ENCODE measurements at regions not wholly inside any gene's neighbourhood (a gene's known extent, or its start where the extent isn't known, plus 50 kb on each side); places are given as distances from the start of the nearest gene placed in this dataset.

- intact Hi-C loops (cut with micrococcal nuclease) = no loop called here
- Histone ChIP-seq H2AFZ (ENCODE audit: low read depth, low read length) (no peak overlapping the region), H3K9me3 (replicated peaks; ENCODE audit: control insufficient read depth, insufficient read depth, low read length) (no peaks in the 10 kb centered on the region), H3K4me1 (ENCODE audit: control insufficient read depth, extremely low read depth, insufficient read depth, low read length) (no peaks in the 10 kb centered on the region), H3K9ac (replicated peaks; ENCODE audit: extremely low read depth, insufficient read depth, low read length) (no peak overlapping the region), H3K4me2 (ENCODE audit: insufficient read depth, low read length) (no peak overlapping the region), H3K9me1 (replicated peaks; ENCODE audit: control insufficient read depth, extremely low read depth, insufficient read depth, low read length) (no peaks in the 10 kb centered on the region), H4K20me1 (replicated peaks; ENCODE audit: control insufficient read depth, extremely low read depth, insufficient read depth, low read length) (no peaks in the 10 kb centered on the region), H3K4me3 (replicated peaks in 1 of 3; ENCODE audit: insufficient read depth in 1 of 3, low read depth in 1 of 3, low read length in 3 of 3) (no peak overlapping the region), H3K79me2 (ENCODE audit: control insufficient read depth, insufficient read depth, low read length) (no peaks in the 10 kb centered on the region), H3K27me3 (ENCODE audit: control insufficient read depth in 2 of 2, insufficient read depth in 2 of 2, low read length in 2 of 2) (peaks cover 0 to 4% of the 10 kb centered on the region in 2 experiments), H3K36me3 (ENCODE audit: control insufficient read depth in 2 of 2, extremely low read depth in 1 of 2, insufficient read depth in 2 of 2, low read length in 2 of 2) (no peaks in the 10 kb centered on the region), H3K27ac (ENCODE audit: insufficient read depth, low read depth, low read length) (no peak overlapping the region)
- DNase-seq (ENCODE audit: low read depth, low spot score) = no peak
- CTCF ChIA-PET = interaction anchor here (1.1 kb wide), 1 partner anchor 10 kb away, joined by 4 read pairs; no protein-coding TSS in a partner anchor
- no peak for FAIRE-seq
- dilution Hi-C loops (cut with MboI; ENCODE audit: extremely low pct_ligation_motif_present, low sequenced_read_pairs) = no loop called here
- no TSS peak for BruUV-seq (replicated peaks)
- TF ChIP-seq CTCF (IDR thresholded peaks at IDR 0.05; ENCODE audit: extremely low read depth in 1 of 2, insufficient read depth in 1 of 2, low read depth in 1 of 2, low read length in 2 of 2) (no peak), GATA2 (IDR thresholded peaks at IDR 0.05; ENCODE audit: insufficient read depth, insufficient read length, low read depth, low read length) (no peak), EZH2 (IDR thresholded peaks at IDR 0.05; ENCODE audit: borderline replicate concordance, low read depth, low read length, severe bottlenecking) (no peak), FOS (IDR thresholded peaks at IDR 0.05; ENCODE audit: borderline replicate concordance, insufficient read depth, low read length) (no peak), POLR2AphosphoS5 (IDR thresholded peaks at IDR 0.05; ENCODE audit: insufficient read depth, low read depth, low read length) (no peak), MYC (IDR thresholded peaks at IDR 0.05; ENCODE audit: low read depth, low read length) (no peak), POLR2A (IDR thresholded peaks at IDR 0.05; ENCODE audit: low read depth, low read length) (no peak), MAX (IDR thresholded peaks at IDR 0.05; ENCODE audit: insufficient read depth, insufficient read length) (no peak), JUN (IDR thresholded peaks at IDR 0.05; ENCODE audit: borderline replicate concordance, insufficient read depth, insufficient read length, low read depth) (no peak)
- POLR2A ChIA-PET = no interaction called here
Observed at GRCh38 chr20:22814471-22815205, 220.5 kb upstream of the SSTR4 start.

Measured in endothelial cell of umbilical vein (primary cell).